HEK293 (cell line): ENCODE measurements at regions not wholly inside any gene's neighbourhood (a gene's known extent, or its start where the extent isn't known, plus 50 kb on each side); places are given as distances from the start of the nearest gene placed in this dataset.

Experiments
- CTCF ChIA-PET: fragments of 350-600 bp; formaldehyde crosslinking; extraction: SDS; loops from one replicate; lab custom pipeline; 2021; ENCODE audit warnings: antibody characterized with exemption; lab: Yijun Ruan, JAX
- POLR2A ChIA-PET: fragments of 300-600 bp; formaldehyde crosslinking; extraction: SDS; loops from one replicate; lab custom pipeline; 2020; ENCODE audit warnings: antibody characterized with exemption, inconsistent platforms; lab: Yijun Ruan, JAX
- H3K27ac ChIP-seq: fragments of 200-500 bp; sonication (Bioruptor generic); 2 replicates; pipeline ENCODE4 v1.5.1; 2014; ENCODE audit warnings: low read depth, low read length, control low read depth, inconsistent platforms; ENCODE audit errors: extremely low read depth
- H3K36me3 ChIP-seq, 2 experiments: fragments of 200-500 bp in 1 of 2; sonication (Bioruptor generic) in 1 of 2; 1 replicate in 1 of 2; 2 replicates in 1 of 2; pipeline ENCODE4 v1.5.1; 2014 to 2017; ENCODE audit warnings: inconsistent platforms in 2 of 2, low read length in 2 of 2; ENCODE audit not compliant: control insufficient read depth in 2 of 2, insufficient read depth in 1 of 2
- H3K4me1 ChIP-seq: fragments of 200-500 bp; sonication (Bioruptor generic); 2 replicates; pipeline ENCODE4 v1.5.1; 2014; ENCODE audit warnings: mild to moderate bottlenecking, low read length, inconsistent platforms; ENCODE audit not compliant: control insufficient read depth, insufficient read depth
- H3K4me3 ChIP-seq: 2 replicates; pipeline ENCODE4 v1.5.1; 2011; ENCODE audit warnings: low read depth, mild to moderate bottlenecking, control low read depth, low read length, moderate library complexity
- H3K9me3 ChIP-seq: fragments of 200-500 bp; sonication (Bioruptor generic); 2 replicates; pipeline ENCODE4 v1.5.1; 2014; ENCODE audit warnings: low read depth, low read length, inconsistent platforms; ENCODE audit not compliant: control insufficient read depth, insufficient read depth
- MZF1 ChIP-seq: fragments of 450-650 bp; formaldehyde crosslinking; IDR thresholded peaks from 2 replicates; pipeline ENCODE4 v1.5.1; 2017; ENCODE audit warnings: missing biosample characterization, missing genetic modification characterization, borderline replicate concordance
- YY1 ChIP-seq: fragments of 450-650 bp; formaldehyde crosslinking; IDR thresholded peaks from 2 replicates; pipeline ENCODE4 v1.5.1; 2018; ENCODE audit warnings: missing biosample characterization, missing genetic modification characterization
- ZBTB8A ChIP-seq: fragments of 450-650 bp; formaldehyde crosslinking; IDR thresholded peaks from 2 replicates; pipeline ENCODE4 v1.5.1; 2016; ENCODE audit warnings: missing biosample characterization, missing genetic modification characterization
- ZFP69B ChIP-seq: fragments of 450-650 bp; formaldehyde crosslinking; IDR thresholded peaks from 2 replicates; pipeline ENCODE4 v1.5.1; 2016; ENCODE audit warnings: missing biosample characterization, missing genetic modification characterization
- ZNF140 ChIP-seq: fragments of 450-650 bp; formaldehyde crosslinking; IDR thresholded peaks from 2 replicates; pipeline ENCODE4 v1.5.1; 2016; ENCODE audit warnings: missing biosample characterization, missing genetic modification characterization
- ZNF148 ChIP-seq: fragments of 450-650 bp; formaldehyde crosslinking; IDR thresholded peaks from 2 replicates; pipeline ENCODE4 v1.5.0; 2017; ENCODE audit warnings: missing biosample characterization, missing genetic modification characterization, borderline replicate concordance
- ZNF239 ChIP-seq: fragments of 450-650 bp; formaldehyde crosslinking; IDR thresholded peaks from 2 replicates; pipeline ENCODE4 v1.5.1; 2016; ENCODE audit warnings: missing biosample characterization, missing genetic modification characterization
- ZNF302 ChIP-seq: fragments of 450-650 bp; formaldehyde crosslinking; IDR thresholded peaks from 2 replicates; pipeline ENCODE4 v1.5.1; 2016; ENCODE audit warnings: missing biosample characterization, missing genetic modification characterization, low read depth
- ZNF37A ChIP-seq: fragments of 450-650 bp; IDR thresholded peaks from 2 replicates; pipeline ENCODE4 v1.5.1; 2018; ENCODE audit warnings: missing biosample characterization, missing genetic modification characterization
- ZNF416 ChIP-seq: fragments of 450-650 bp; formaldehyde crosslinking; IDR thresholded peaks from 2 replicates; pipeline ENCODE4 v1.5.1; 2016; ENCODE audit warnings: missing biosample characterization, missing genetic modification characterization
- ZNF571 ChIP-seq: fragments of 450-650 bp; formaldehyde crosslinking; IDR thresholded peaks from 2 replicates; pipeline ENCODE4 v1.5.0; 2017; ENCODE audit warnings: missing biosample characterization, missing genetic modification characterization
- ZNF623 ChIP-seq: fragments of 450-650 bp; formaldehyde crosslinking; IDR thresholded peaks from 2 replicates; pipeline ENCODE4 v1.5.1; 2016; ENCODE audit warnings: missing biosample characterization, missing genetic modification characterization
- ZNF624 ChIP-seq: fragments of 450-650 bp; formaldehyde crosslinking; IDR thresholded peaks from 2 replicates; pipeline ENCODE4 v1.5.1; 2017; ENCODE audit warnings: missing biosample characterization, missing genetic modification characterization
- ZNF768 ChIP-seq: fragments of 450-650 bp; formaldehyde crosslinking; IDR thresholded peaks from 2 replicates; pipeline ENCODE4 v1.5.1; 2018; ENCODE audit warnings: missing biosample characterization, mild to moderate bottlenecking, missing genetic modification characterization
- TF ChIP-seq, protein P1 (sequence below): fragments of 450-650 bp; formaldehyde crosslinking; IDR thresholded peaks from 2 replicates; pipeline ENCODE4 v1.5.1; 2016; ENCODE audit warnings: missing biosample characterization, missing genetic modification characterization
- TF ChIP-seq, protein P2 (sequence below): fragments of 450-650 bp; formaldehyde crosslinking; IDR thresholded peaks from 2 replicates; pipeline ENCODE4 v1.5.1; 2016; ENCODE audit warnings: missing biosample characterization, missing genetic modification characterization, low read depth
- TF ChIP-seq, protein P3 (sequence below): fragments of 450-650 bp; formaldehyde crosslinking; IDR thresholded peaks from 2 replicates; pipeline ENCODE4 v1.5.1; 2016; ENCODE audit warnings: missing biosample characterization, missing genetic modification characterization, borderline replicate concordance
- TF ChIP-seq, protein P4 (sequence below): fragments of 450-650 bp; formaldehyde crosslinking; IDR thresholded peaks from 2 replicates; pipeline ENCODE4 v1.5.1; 2017; ENCODE audit warnings: missing biosample characterization, mild to moderate bottlenecking, missing genetic modification characterization, moderate library complexity
- TF ChIP-seq, protein P5 (sequence below): fragments of 450-650 bp; formaldehyde crosslinking; IDR thresholded peaks from 2 replicates; pipeline ENCODE4 v1.5.1; 2016; ENCODE audit warnings: missing biosample characterization, missing genetic modification characterization

DNA sequence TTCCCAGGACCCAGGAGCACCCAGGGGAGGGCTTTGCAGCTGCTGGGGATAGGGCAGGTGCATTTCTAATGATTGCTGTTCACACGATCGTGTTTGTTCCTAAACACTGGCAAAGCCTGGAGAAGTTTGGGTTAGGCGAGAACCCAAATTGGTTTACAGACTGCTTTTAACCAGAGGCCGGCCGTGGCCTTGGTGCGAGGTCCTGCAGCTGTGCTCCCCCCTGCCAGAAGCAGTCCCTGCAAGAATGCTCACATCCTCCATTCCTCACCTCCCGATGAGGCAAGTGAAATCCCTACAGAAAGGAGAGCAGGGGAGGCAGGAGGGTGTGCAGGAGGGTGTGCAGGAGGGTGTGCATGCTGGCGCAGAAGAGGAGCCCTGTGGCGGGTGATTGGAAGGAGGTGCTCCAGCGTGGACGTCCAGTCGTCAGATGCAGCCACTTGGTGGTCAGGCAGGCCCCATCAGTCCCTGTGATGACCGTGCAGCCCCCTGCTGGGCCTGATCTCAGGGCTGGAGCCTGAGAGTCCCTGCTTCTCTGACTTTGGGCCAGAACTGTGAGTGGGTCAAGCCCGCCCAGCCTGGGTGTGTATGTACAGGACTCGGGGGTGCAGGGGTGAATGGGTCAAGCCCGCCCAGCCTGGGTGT, 55.7 kb upstream of the FRMD1 start:
- no peaks in the 10 kb centered on the region for H3K4me1 ChIP-seq
- TF ChIP-seq ZNF37A (tag by site-specific recombination) = no peak
- no peak for TF ChIP-seq ZNF140 (tag by site-specific recombination)
- no peak for TF ChIP-seq ZNF624 (tag by site-specific recombination)
- TF ChIP-seq, protein P1, sequence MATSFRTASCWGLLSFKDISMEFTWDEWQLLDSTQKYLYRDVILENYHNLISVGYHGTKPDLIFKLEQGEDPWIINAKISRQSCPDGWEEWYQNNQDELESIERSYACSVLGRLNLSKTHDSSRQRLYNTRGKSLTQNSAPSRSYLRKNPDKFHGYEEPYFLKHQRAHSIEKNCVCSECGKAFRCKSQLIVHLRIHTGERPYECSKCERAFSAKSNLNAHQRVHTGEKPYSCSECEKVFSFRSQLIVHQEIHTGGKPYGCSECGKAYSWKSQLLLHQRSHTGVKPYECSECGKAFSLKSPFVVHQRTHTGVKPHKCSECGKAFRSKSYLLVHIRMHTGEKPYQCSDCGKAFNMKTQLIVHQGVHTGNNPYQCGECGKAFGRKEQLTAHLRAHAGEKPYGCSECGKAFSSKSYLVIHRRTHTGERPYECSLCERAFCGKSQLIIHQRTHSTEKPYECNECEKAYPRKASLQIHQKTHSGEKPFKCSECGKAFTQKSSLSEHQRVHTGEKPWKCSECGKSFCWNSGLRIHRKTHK = no peak
- no peak for TF ChIP-seq ZNF148 (tag by site-specific recombination)
- TF ChIP-seq, protein P2, sequence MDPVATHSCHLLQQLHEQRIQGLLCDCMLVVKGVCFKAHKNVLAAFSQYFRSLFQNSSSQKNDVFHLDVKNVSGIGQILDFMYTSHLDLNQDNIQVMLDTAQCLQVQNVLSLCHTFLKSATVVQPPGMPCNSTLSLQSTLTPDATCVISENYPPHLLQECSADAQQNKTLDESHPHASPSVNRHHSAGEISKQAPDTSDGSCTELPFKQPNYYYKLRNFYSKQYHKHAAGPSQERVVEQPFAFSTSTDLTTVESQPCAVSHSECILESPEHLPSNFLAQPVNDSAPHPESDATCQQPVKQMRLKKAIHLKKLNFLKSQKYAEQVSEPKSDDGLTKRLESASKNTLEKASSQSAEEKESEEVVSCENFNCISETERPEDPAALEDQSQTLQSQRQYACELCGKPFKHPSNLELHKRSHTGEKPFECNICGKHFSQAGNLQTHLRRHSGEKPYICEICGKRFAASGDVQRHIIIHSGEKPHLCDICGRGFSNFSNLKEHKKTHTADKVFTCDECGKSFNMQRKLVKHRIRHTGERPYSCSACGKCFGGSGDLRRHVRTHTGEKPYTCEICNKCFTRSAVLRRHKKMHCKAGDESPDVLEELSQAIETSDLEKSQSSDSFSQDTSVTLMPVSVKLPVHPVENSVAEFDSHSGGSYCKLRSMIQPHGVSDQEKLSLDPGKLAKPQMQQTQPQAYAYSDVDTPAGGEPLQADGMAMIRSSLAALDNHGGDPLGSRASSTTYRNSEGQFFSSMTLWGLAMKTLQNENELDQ = no peak
- no peak for TF ChIP-seq ZNF239 (tag by site-specific recombination)
- no peak for TF ChIP-seq ZNF302 (tag by site-specific recombination)
- TF ChIP-seq MZF1 = no peak
- no peak for TF ChIP-seq ZNF571 (tag by site-specific recombination)
- no peak for TF ChIP-seq ZFP69B (tag by site-specific recombination)
- TF ChIP-seq YY1 (tag by site-specific recombination) = no peak
- no peak for TF ChIP-seq ZBTB8A (tag by site-specific recombination)
- TF ChIP-seq, protein P3, sequence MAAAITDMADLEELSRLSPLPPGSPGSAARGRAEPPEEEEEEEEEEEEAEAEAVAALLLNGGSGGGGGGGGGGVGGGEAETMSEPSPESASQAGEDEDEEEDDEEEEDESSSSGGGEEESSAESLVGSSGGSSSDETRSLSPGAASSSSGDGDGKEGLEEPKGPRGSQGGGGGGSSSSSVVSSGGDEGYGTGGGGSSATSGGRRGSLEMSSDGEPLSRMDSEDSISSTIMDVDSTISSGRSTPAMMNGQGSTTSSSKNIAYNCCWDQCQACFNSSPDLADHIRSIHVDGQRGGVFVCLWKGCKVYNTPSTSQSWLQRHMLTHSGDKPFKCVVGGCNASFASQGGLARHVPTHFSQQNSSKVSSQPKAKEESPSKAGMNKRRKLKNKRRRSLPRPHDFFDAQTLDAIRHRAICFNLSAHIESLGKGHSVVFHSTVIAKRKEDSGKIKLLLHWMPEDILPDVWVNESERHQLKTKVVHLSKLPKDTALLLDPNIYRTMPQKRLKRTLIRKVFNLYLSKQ (tag by site-specific recombination) = no peak
- TF ChIP-seq ZNF416 (tag by site-specific recombination) = no peak
- TF ChIP-seq, protein P4, sequence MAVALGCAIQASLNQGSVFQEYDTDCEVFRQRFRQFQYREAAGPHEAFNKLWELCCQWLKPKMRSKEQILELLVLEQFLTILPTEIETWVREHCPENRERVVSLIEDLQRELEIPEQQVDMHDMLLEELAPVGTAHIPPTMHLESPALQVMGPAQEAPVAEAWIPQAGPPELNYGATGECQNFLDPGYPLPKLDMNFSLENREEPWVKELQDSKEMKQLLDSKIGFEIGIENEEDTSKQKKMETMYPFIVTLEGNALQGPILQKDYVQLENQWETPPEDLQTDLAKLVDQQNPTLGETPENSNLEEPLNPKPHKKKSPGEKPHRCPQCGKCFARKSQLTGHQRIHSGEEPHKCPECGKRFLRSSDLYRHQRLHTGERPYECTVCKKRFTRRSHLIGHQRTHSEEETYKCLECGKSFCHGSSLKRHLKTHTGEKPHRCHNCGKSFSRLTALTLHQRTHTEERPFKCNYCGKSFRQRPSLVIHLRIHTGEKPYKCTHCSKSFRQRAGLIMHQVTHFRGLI (tag by site-specific recombination) = no peak
- TF ChIP-seq, protein P5, sequence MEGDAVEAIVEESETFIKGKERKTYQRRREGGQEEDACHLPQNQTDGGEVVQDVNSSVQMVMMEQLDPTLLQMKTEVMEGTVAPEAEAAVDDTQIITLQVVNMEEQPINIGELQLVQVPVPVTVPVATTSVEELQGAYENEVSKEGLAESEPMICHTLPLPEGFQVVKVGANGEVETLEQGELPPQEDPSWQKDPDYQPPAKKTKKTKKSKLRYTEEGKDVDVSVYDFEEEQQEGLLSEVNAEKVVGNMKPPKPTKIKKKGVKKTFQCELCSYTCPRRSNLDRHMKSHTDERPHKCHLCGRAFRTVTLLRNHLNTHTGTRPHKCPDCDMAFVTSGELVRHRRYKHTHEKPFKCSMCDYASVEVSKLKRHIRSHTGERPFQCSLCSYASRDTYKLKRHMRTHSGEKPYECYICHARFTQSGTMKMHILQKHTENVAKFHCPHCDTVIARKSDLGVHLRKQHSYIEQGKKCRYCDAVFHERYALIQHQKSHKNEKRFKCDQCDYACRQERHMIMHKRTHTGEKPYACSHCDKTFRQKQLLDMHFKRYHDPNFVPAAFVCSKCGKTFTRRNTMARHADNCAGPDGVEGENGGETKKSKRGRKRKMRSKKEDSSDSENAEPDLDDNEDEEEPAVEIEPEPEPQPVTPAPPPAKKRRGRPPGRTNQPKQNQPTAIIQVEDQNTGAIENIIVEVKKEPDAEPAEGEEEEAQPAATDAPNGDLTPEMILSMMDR (tag by site-specific recombination) = no peak
- TF ChIP-seq ZNF623 (tag by site-specific recombination) = no peak
- TF ChIP-seq ZNF768 (tag by site-specific recombination) = no peak
- no peaks in the 10 kb centered on the region for H3K9me3 ChIP-seq
- CTCF ChIA-PET = no interaction called here
- no peak overlapping the region for H3K4me3 ChIP-seq
- no peak overlapping the region for H3K27ac ChIP-seq
- POLR2A ChIA-PET = no interaction called here
- no peaks in the 10 kb centered on the region for H3K36me3 ChIP-seq
